ENCODE measurements at regions not wholly inside any gene's neighbourhood (a gene's known extent, or its start where the extent isn't known, plus 50 kb on each side); places are given as distances from the start of the nearest gene placed in this dataset.

DNA sequence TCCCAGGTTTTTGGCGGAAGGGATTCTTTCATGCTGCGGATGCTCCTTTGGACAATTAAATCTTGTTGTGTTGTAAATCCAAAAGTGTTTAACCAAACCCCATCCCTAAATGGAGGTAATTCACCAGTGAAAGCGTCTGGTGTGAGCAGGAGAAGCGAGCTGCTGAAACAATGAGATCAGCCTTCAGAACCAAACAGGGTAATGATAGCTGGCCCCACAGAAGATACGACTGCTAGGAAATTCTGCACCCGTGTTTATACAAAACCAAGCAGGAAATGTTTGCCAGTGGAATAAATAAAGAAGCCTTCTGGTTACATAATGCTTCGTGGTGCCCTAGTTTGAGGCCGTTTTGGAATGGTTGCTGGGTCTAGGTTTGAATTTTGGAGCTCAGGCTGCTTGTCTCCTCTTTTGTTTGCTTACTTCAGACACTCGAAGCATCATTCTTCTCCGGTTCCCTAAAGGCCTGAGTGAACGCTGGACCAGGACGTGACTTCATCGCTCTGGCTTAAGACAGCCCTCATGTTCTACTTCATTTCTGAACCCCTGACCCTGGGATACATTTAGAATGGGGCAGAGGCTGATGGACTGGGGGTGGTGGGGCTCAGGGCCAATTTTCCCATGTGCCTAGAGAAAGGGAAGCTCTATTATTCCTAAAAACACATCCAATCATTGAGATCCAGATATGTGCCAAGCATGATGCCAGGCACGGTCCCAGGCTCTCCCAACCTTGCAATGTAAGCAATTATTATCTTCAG is 61.6 kb upstream of the JAG1 start:
- no peak for DNase-seq (ENCODE audit: low read depth)
- no peak overlapping the region for H3K4me3 ChIP-seq (ENCODE audit: control insufficient read depth, low read depth, low read length)
- no peak for TF ChIP-seq CTCF (conservative IDR thresholded peaks at IDR 0.05; ENCODE audit: control insufficient read depth, insufficient read depth, low read depth, low read length)

DNA sequence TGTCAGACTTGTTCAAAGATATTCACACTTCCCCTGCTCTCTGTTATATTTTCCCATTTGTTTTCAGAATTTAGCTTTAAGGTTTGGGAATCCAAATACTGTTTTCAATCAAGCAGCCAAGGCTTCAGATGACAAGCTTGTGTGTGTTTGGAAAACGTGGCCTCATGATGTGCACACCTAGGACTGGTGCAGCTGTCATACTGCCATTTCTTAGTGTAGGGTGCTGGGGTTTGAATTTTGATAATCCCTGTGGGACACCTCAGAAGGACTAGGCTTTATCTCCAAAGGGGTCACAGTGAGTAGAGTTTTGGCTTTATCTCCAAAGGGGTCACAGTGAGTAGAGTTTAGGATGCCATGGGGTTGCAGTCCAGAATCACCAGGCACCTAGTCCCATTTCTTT is 65.3 kb upstream of the JAG1 start:
- no peak for TF ChIP-seq CTCF (conservative IDR thresholded peaks at IDR 0.05; ENCODE audit: control insufficient read depth, insufficient read depth, low read depth, low read length)
- DNase-seq (ENCODE audit: low read depth) = no peak
- H3K4me3 ChIP-seq (ENCODE audit: control insufficient read depth, low read depth, low read length) = no peak overlapping the region

DNA sequence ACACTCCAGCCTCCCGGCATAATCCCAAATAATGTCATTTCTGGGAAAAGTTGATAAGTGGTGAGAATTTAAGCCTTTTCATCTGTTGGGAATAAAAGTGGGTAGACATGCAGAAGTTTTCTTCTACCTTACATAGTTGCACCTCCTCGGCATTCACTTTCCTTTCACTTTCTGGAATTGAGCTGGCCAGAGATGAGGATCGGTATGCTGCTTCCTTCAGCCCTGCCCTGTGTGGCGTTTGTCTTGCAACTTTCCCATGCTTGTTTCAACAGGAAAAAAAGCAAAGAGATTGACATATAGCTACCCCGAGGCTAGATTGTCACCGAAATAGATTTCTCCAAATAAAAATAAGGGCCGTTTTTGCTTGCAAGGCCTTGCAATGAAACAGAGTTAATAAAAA is 65.8 kb upstream of the JAG1 start:
- no peak overlapping the region for H3K4me3 ChIP-seq (ENCODE audit: control insufficient read depth, low read depth, low read length)
- DNase-seq (ENCODE audit: low read depth) = no peak
- TF ChIP-seq CTCF (conservative IDR thresholded peaks at IDR 0.05; ENCODE audit: control insufficient read depth, insufficient read depth, low read depth, low read length) = no peak

DNA sequence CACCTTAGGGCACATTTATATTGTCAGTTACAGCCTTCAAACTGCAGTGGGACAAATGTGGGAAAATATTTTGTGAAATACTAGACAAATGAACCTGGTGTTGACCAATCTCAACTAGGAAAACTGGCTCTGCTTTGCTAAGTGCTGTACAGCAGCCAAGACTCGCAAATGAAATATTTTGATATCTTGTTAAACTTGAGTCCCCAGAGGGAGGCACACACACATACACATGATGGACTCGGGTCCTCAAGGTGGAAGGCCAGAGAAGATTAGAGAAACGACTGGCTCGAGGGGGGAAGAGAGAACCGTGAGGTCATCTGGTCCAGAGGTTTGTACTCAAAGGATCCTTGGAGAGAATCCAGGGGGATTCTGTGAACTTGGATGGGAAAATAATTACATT is 67.3 kb upstream of the JAG1 start:
- no peak overlapping the region for H3K4me3 ChIP-seq (ENCODE audit: control insufficient read depth, low read depth, low read length)
- no peak for TF ChIP-seq CTCF (conservative IDR thresholded peaks at IDR 0.05; ENCODE audit: control insufficient read depth, insufficient read depth, low read depth, low read length)
- no peak for DNase-seq (ENCODE audit: low read depth)

GRCh38 chr20:10745790-10746189 is 72.0 kb upstream of the JAG1 start:
- no peak for DNase-seq (ENCODE audit: low read depth)
- H3K4me3 ChIP-seq (ENCODE audit: control insufficient read depth, low read depth, low read length) = no peak overlapping the region
- TF ChIP-seq CTCF (conservative IDR thresholded peaks at IDR 0.05; ENCODE audit: control insufficient read depth, insufficient read depth, low read depth, low read length) = no peak

GRCh38 chr20:10747019-10747418 is 73.2 kb upstream of the JAG1 start:
- TF ChIP-seq CTCF (conservative IDR thresholded peaks at IDR 0.05; ENCODE audit: control insufficient read depth, insufficient read depth, low read depth, low read length) = no peak
- no peak overlapping the region for H3K4me3 ChIP-seq (ENCODE audit: control insufficient read depth, low read depth, low read length)
- DNase-seq (ENCODE audit: low read depth) = no peak

DNA sequence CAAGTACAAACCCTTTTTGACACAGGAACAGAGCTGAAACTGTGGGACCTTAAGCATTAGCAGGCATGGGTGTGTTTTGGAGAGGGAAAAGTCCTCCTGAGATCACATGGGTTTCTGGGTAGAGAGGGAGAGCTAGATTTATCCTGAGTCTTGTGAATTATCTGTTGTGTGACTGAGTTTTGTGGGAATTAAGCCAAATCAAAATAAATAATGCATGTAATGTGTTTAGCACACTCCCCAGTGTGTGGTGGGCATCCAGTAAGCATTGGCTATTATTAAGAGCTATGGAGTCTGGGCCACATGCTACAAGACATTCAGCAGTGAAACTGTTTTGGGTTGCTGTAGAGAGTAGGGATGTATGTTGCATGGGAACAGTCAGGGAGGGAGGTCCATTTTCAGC is 75.3 kb upstream of the JAG1 start:
- H3K4me3 ChIP-seq (ENCODE audit: control insufficient read depth, low read depth, low read length) = no peak overlapping the region
- no peak for TF ChIP-seq CTCF (conservative IDR thresholded peaks at IDR 0.05; ENCODE audit: control insufficient read depth, insufficient read depth, low read depth, low read length)
- no peak for DNase-seq (ENCODE audit: low read depth)

All from fibroblast of mammary gland (primary cell).